Progenitor cell of endocrine pancreas (in vitro differentiated cells): ENCODE measurements at regions not wholly inside any gene's neighbourhood (a gene's known extent, or its start where the extent isn't known, plus 50 kb on each side); places are given as distances from the start of the nearest gene placed in this dataset.

Experiments
- DNase-seq: peaks from one replicate; pipeline ENCODE4 v3.0.0; 2021; ENCODE audit warnings: low spot score; ENCODE audit not compliant: unreplicated experiment
- H3K27ac Mint-ChIP-seq: 2 replicates; pipeline ENCODE4 v1.8.0; 2021; ENCODE audit warnings: mild to moderate bottlenecking, moderate library complexity, mixed read lengths
- H3K27me3 Mint-ChIP-seq: 2 replicates; pipeline ENCODE4 v1.8.0; 2021; ENCODE audit warnings: mixed read lengths
- H3K36me3 Mint-ChIP-seq: 2 replicates; pipeline ENCODE4 v1.8.0; 2022; ENCODE audit warnings: mixed read lengths; ENCODE audit not compliant: insufficient read depth
- H3K4me1 Mint-ChIP-seq: 2 replicates; pipeline ENCODE4 v1.8.0; 2021; ENCODE audit warnings: low read depth, mixed read lengths
- H3K4me3 Mint-ChIP-seq: 2 replicates; pipeline ENCODE4 v1.8.0; 2021; ENCODE audit warnings: low read depth, mild to moderate bottlenecking, moderate library complexity, mixed read lengths
- H3K9me3 Mint-ChIP-seq: 2 replicates; pipeline ENCODE4 v1.8.0; 2021; ENCODE audit warnings: low read depth, mixed read lengths
- TF ChIP-seq, protein P1 (sequence below): fragments of 200-600 bp; sonication (generic); IDR thresholded peaks from one replicate; pipeline ENCODE4 v1.5.0; 2021; ENCODE audit warnings: antibody characterized with exemption, mild to moderate bottlenecking; ENCODE audit not compliant: unreplicated experiment

DNA sequence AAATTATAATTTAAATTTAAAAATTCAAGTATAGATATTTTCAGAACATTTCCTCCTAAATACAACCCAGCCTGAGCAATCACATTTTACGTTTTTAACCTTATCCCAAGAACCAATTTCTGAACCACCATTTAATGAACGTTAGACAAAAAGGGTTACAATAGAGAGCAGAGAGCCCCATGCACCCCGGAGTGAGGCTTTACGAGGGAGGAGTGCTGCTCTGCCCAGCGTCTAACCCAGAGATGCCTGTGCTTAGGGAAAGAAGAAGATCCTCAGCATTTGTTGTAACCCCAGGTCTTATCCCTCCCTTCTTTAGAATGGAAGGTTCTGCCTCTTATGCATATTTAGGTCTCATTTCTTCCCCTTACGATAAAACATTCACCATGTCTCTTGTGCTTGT lies 169.1 kb downstream of the ICE1 start:
- TF ChIP-seq, protein P1, sequence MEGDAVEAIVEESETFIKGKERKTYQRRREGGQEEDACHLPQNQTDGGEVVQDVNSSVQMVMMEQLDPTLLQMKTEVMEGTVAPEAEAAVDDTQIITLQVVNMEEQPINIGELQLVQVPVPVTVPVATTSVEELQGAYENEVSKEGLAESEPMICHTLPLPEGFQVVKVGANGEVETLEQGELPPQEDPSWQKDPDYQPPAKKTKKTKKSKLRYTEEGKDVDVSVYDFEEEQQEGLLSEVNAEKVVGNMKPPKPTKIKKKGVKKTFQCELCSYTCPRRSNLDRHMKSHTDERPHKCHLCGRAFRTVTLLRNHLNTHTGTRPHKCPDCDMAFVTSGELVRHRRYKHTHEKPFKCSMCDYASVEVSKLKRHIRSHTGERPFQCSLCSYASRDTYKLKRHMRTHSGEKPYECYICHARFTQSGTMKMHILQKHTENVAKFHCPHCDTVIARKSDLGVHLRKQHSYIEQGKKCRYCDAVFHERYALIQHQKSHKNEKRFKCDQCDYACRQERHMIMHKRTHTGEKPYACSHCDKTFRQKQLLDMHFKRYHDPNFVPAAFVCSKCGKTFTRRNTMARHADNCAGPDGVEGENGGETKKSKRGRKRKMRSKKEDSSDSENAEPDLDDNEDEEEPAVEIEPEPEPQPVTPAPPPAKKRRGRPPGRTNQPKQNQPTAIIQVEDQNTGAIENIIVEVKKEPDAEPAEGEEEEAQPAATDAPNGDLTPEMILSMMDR: no peak
- H3K4me3 Mint-ChIP-seq: no peak overlapping the region
- H3K9me3 Mint-ChIP-seq: peaks cover 4% of the 10 kb centered on the region
- H3K27me3 Mint-ChIP-seq: no peaks in the 10 kb centered on the region
- DNase-seq: no peak
- H3K36me3 Mint-ChIP-seq: no peaks in the 10 kb centered on the region
- no peak overlapping the region for H3K27ac Mint-ChIP-seq
- H3K4me1 Mint-ChIP-seq: peaks cover 23% of the 10 kb centered on the region

DNA sequence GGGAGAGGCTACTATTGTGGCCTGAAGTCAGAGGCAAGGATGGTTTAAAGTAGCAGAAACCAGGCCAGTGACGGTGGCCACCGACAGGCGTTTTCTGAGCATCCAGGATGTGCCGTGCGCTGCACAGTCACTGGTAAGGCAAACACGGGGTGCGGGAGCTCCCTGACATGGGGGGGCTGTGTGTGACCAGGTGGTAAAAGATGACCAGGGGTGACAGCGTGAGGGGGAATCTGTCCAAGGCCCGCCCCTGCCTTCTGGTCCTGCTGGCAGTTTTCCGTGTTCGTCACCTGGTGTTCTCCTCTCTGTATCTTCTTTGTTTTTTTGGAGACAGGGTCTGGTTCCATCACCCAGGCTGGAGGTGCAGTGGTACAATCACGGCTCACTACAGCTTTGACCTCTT lies 167.4 kb downstream of the ICE1 start:
- H3K27ac Mint-ChIP-seq: peak overlapping the region; percentile 42
- no peaks in the 10 kb centered on the region for H3K36me3 Mint-ChIP-seq
- no peak overlapping the region for H3K4me3 Mint-ChIP-seq
- no peaks in the 10 kb centered on the region for H3K27me3 Mint-ChIP-seq
- no peak for DNase-seq
- peaks cover 25% of the 10 kb centered on the region for H3K4me1 Mint-ChIP-seq
- TF ChIP-seq, protein P1: no peak
- peaks cover 4% of the 10 kb centered on the region for H3K9me3 Mint-ChIP-seq

DNA sequence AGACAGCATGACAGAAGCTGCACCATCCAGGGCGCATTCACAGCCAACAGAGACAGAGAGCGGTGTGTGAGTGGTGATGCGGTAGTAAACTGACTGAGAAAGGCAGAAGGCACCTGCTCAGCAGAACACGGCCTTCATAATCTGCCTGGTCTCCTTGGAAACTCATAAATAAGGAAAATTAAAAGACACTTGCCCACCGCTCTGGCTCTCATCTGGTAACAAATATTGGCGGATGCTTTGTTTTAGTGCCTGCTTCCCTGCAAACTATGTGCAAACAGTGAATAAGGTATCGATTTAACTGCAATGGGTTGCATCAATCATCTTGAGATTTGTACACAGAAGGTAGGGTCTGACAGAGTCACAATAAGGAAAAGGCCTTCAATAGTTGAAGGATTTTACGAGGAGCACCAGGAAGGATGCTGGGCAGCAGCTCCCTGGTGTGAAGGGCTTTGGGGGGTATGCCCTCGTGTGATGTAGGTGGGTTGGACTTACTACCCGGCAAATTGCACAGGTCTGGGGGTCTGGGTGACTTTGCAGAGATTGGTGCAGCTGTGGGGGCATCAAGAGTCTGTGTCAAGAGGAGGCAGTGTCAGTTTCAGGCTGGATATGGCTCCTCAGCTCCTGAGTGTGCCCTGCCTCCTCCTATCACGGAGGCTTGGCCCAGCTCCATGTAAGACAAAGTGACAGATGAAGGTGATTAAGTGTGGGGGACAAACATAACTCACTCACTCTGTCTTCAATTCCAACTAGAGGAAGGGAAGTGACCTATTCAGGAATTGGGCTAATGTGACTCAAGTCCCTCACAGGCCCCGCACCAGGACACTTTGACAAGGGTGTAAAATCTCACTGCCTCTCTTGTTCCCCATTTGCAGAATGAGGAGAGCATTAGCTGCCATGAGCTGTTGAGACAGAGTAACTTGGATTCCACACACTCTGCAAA lies 166.7 kb downstream of the ICE1 start:
- H3K4me3 Mint-ChIP-seq: no peak overlapping the region
- TF ChIP-seq, protein P1: no peak
- no peaks in the 10 kb centered on the region for H3K36me3 Mint-ChIP-seq
- H3K4me1 Mint-ChIP-seq: peaks cover 25% of the 10 kb centered on the region
- H3K9me3 Mint-ChIP-seq: no peaks in the 10 kb centered on the region
- H3K27me3 Mint-ChIP-seq: no peaks in the 10 kb centered on the region
- H3K27ac Mint-ChIP-seq: peak overlapping the region; percentile 42
- DNase-seq: no peak

DNA sequence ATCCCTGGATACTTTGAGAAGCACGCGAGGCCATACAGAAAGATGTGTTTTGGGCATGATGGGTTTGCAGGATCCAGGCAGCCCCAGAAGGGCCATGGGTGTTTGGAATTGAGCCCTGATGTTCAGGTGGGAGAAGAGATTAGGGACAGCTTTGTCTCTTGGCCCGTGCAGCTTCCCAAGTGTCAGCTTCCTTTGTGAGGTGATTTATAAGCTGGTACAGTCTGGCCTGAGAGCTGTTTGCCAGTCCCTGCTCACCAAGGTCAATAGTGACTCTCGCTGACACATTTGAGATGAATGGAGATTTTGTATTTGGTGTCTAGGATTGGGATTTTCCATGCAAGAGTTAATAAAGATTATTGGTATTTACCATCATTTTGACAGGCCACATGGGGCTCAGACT lies 165.9 kb downstream of the ICE1 start:
- TF ChIP-seq, protein P1: no peak
- Mint-ChIP-seq H3K36me3 (no peaks in the 10 kb centered on the region), H3K27me3 (no peaks in the 10 kb centered on the region), H3K27ac (no peak overlapping the region), H3K4me3 (no peak overlapping the region), H3K9me3 (no peaks in the 10 kb centered on the region), H3K4me1 (peaks cover 25% of the 10 kb centered on the region)
- no peak for DNase-seq

DNA sequence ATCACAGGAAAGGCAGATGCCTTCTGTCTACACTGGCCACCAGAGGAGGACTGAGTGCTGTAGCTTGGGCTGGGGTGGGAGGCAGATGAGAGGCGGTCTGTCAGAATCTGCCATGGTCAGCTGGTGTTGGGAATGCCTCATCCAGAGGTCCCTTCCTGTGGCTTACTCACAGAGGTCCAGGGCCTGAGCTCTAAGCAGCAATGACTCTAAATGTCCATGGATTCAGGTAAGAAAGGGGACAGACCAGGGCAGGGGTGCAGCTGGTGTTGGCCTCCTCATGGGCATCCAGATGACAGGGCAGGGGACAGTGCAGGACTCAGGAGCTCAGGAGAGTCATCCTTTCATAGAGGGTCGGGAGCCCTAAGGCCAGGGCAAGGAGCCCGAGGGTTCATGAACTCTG lies 165.0 kb downstream of the ICE1 start:
- TF ChIP-seq, protein P1: no peak
- Mint-ChIP-seq H3K9me3 (no peaks in the 10 kb centered on the region), H3K27me3 (no peaks in the 10 kb centered on the region), H3K4me3 (no peak overlapping the region), H3K36me3 (no peaks in the 10 kb centered on the region), H3K4me1 (peaks cover 25% of the 10 kb centered on the region), H3K27ac (no peak overlapping the region)
- DNase-seq: no peak
